Heart left ventricle (tissue), 13 donors: ENCODE measurements at regions not wholly inside any gene's neighbourhood (a gene's known extent, or its start where the extent isn't known, plus 50 kb on each side); places are given as distances from the start of the nearest gene placed in this dataset.

Experiments used
- POLR2A ChIP-seq, 2 donors: fragments of 450-650 bp; IDR thresholded peaks; one replicate each; pipeline ENCODE4 v1.6.1; 2017; ENCODE audit warnings: antibody characterized with exemption in 2 of 2, mild to moderate bottlenecking in 2 of 2, moderate library complexity in 2 of 2
- TF ChIP-seq, protein P1 (sequence below), 12 donors: fragments of 200-600 bp; sonication (generic) in 4 of 12; IDR thresholded peaks; one replicate each; pipeline versions ENCODE4 v1.5.0 to v1.8.0; 2018 to 2022; ENCODE audit warnings: antibody characterized with exemption in 12 of 12, mild to moderate bottlenecking in 5 of 12
- donor health status: ischemic (EF 13 %, LVEDD 7.1; RV severe dilation, severe dysfunction).
- donor health status: DM: no; HTN: yes; CAD: no.
- donor health status: DM: no; HTN: no; CAD: no.
- donor health status: ischemic (EF 25% LVEDD 6.9; RV normal size, moderate dysfunction).
- donor health status: ischemic (EF 25% LVEDD 5.7; RV mildly dilated, moderate dysfunction).
- donor health status: ischemic (EF 35%, LVEDD 5.7; RV mildly dilated, moderate dysfunction).
- donor health status: nonischemic (EF 11% LVEDD 7.7; RV severe dilation, severe dysfunction).
- donor health status: DM: yes; HTN: yes; CAD: no.
- donor health status: PGD.
- donor health status: ischemic (EF 29% LVEDD 5.4; RV normal size, mild dysfunction).
- donor health status: nonischemic (EF 23%, LVEDD 6.1; RV moderate dilation, normal function).

DNA sequence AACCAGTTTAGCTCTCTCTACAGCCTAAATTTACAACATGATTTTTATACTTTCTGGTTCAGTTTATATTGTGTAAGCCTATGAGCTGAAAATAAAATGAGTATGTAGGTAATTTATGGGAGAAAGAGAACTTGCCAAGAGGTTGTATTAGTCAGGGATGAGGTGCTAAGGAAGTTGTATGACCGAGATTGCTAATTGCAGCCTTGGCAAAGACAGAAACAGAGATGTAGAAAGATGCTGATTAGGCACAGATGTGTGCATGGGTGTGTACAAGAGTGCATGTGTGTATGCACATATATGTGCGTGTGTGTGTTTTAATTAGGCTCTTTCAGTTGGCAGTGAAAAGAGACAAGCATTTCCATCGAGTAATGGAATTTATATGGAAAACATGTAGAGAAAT is 213.9 kb downstream of the FBXO15 start:
- TF ChIP-seq POLR2A (IDR thresholded peaks at IDR 0.05) = no peak
- TF ChIP-seq, protein P1, sequence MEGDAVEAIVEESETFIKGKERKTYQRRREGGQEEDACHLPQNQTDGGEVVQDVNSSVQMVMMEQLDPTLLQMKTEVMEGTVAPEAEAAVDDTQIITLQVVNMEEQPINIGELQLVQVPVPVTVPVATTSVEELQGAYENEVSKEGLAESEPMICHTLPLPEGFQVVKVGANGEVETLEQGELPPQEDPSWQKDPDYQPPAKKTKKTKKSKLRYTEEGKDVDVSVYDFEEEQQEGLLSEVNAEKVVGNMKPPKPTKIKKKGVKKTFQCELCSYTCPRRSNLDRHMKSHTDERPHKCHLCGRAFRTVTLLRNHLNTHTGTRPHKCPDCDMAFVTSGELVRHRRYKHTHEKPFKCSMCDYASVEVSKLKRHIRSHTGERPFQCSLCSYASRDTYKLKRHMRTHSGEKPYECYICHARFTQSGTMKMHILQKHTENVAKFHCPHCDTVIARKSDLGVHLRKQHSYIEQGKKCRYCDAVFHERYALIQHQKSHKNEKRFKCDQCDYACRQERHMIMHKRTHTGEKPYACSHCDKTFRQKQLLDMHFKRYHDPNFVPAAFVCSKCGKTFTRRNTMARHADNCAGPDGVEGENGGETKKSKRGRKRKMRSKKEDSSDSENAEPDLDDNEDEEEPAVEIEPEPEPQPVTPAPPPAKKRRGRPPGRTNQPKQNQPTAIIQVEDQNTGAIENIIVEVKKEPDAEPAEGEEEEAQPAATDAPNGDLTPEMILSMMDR (IDR thresholded peaks at IDR 0.05) = no peak
